GM23338 (cell line): ENCODE measurements at regions not wholly inside any gene's neighbourhood (a gene's known extent, or its start where the extent isn't known, plus 50 kb on each side); places are given as distances from the start of the nearest gene placed in this dataset.

ENCODE experiments used
- ATAC-seq: fragments of 200-7000 bp; cut with Tn5 transposase; 3 replicates; pipeline ENCODE4 v1.9.1; 2020
- DNase-seq: peaks from one replicate; pipeline ENCODE4 v3.0.0-alpha.2; 2015; ENCODE audit warnings: low spot score
- H2AFZ ChIP-seq: fragments of 200-600 bp; sonication (generic); 2 replicates; pipeline ENCODE4 v1.8.0; 2016; ENCODE audit warnings: antibody characterized with exemption, mild to moderate bottlenecking, moderate library complexity
- H3F3A ChIP-seq: fragments of 200-600 bp; sonication (generic); replicated peaks from 2 replicates; pipeline ENCODE4 v1.8.0; 2017; ENCODE audit warnings: antibody characterized with exemption, mixed run types, low read depth
- H3K27ac ChIP-seq: fragments of 200-600 bp; sonication (generic); 2 replicates; pipeline ENCODE4 v1.6.1; 2016; ENCODE audit warnings: low read depth
- H3K27me3 ChIP-seq: fragments of 200-600 bp; sonication (generic); 2 replicates; pipeline ENCODE4 v1.8.0; 2016; ENCODE audit warnings: mild to moderate bottlenecking, mixed run types, moderate library complexity; ENCODE audit not compliant: insufficient read depth
- H3K36me3 ChIP-seq: fragments of 200-600 bp; sonication (generic); 2 replicates; pipeline ENCODE4 v1.8.0; 2016; ENCODE audit warnings: mild to moderate bottlenecking; ENCODE audit not compliant: insufficient read depth
- H3K4me1 ChIP-seq: fragments of 200-600 bp; sonication (generic); 2 replicates; pipeline ENCODE4 v1.8.0; 2016; ENCODE audit warnings: mild to moderate bottlenecking, moderate library complexity; ENCODE audit not compliant: insufficient read depth
- H3K4me2 ChIP-seq: fragments of 200-600 bp; sonication (generic); 2 replicates; pipeline ENCODE4 v1.7.1; 2017; ENCODE audit warnings: mixed run types
- H3K4me3 ChIP-seq: fragments of 200-600 bp; sonication (generic); 2 replicates; pipeline ENCODE4 v1.6.1; 2016; ENCODE audit warnings: mixed run types
- H3K79me2 ChIP-seq: fragments of 200-600 bp; sonication (generic); replicated peaks from 2 replicates; pipeline ENCODE4 v1.8.0; 2017; ENCODE audit warnings: mild to moderate bottlenecking; ENCODE audit not compliant: insufficient read depth
- H3K9me2 ChIP-seq: fragments of 200-600 bp; sonication (generic); 2 replicates; pipeline ENCODE4 v1.8.0; 2017; ENCODE audit not compliant: insufficient read depth
- H4K20me1 ChIP-seq: fragments of 200-600 bp; sonication (generic); replicated peaks from 2 replicates; pipeline ENCODE4 v1.8.0; 2017; ENCODE audit warnings: mild to moderate bottlenecking; ENCODE audit not compliant: insufficient read depth
- H3K27ac Mint-ChIP-seq: 2 replicates; pipeline ENCODE4 v1.8.0; 2020; ENCODE audit warnings: inconsistent platforms, mild to moderate bottlenecking, moderate library complexity, mixed read lengths
- H3K27me3 Mint-ChIP-seq: 3 replicates; pipeline ENCODE4 v1.8.0; 2022; ENCODE audit warnings: low read depth, mild to moderate bottlenecking, moderate library complexity, mixed read lengths, inconsistent platforms; ENCODE audit not compliant: insufficient read depth, poor library complexity
- H3K36me3 Mint-ChIP-seq: 3 replicates; pipeline ENCODE4 v1.8.0; 2021; ENCODE audit warnings: low read depth, mild to moderate bottlenecking, inconsistent platforms, moderate library complexity, mixed read lengths
- H3K4me1 Mint-ChIP-seq: 3 replicates; pipeline ENCODE4 v1.8.0; 2020; ENCODE audit warnings: mild to moderate bottlenecking, inconsistent platforms, mixed read lengths
- H3K4me3 Mint-ChIP-seq: 3 replicates; pipeline ENCODE4 v1.8.0; 2021; ENCODE audit warnings: moderate library complexity, mild to moderate bottlenecking, inconsistent platforms, mixed read lengths
- H3K9me3 Mint-ChIP-seq: 3 replicates; pipeline ENCODE4 v1.8.0; 2020; ENCODE audit warnings: moderate library complexity, mild to moderate bottlenecking, inconsistent platforms, mixed read lengths
- CREB1 ChIP-seq: fragments of 250-450 bp; sonication (Bioruptor Pico); IDR thresholded peaks from 2 replicates; pipeline ENCODE4 v1.5.0; 2020; ENCODE audit warnings: low read depth, mild to moderate bottlenecking, moderate library complexity
- EZH2 ChIP-seq: fragments of 200-600 bp; sonication (generic); IDR thresholded peaks from one replicate; pipeline ENCODE4 v1.8.0; 2017; ENCODE audit warnings: antibody characterized with exemption, mild to moderate bottlenecking, low read depth; ENCODE audit not compliant: unreplicated experiment
- EZH2phosphoT487 ChIP-seq: fragments of 200-600 bp; sonication (generic); IDR thresholded peaks from one replicate; pipeline ENCODE4 v1.8.1; 2018; ENCODE audit warnings: antibody characterized with exemption; ENCODE audit not compliant: unreplicated experiment
- JUNB ChIP-seq: IDR thresholded peaks from one replicate; pipeline ENCODE4 v1.6.1; 2016; ENCODE audit warnings: antibody characterized with exemption; ENCODE audit not compliant: unreplicated experiment
- STAT1 ChIP-seq: IDR thresholded peaks from one replicate; pipeline ENCODE4 v1.6.1; 2016; ENCODE audit warnings: antibody characterized with exemption; ENCODE audit not compliant: unreplicated experiment
- ZNF114 ChIP-seq: fragments of 250-450 bp; sonication (Bioruptor Pico); IDR thresholded peaks from 2 replicates; pipeline ENCODE4 v1.5.0; 2020; ENCODE audit warnings: mild to moderate bottlenecking, moderate library complexity
- ZNF331 ChIP-seq: fragments of 250-450 bp; sonication (Bioruptor Pico); IDR thresholded peaks from 2 replicates; pipeline ENCODE4 v1.5.0; 2020; ENCODE audit warnings: low read depth, mild to moderate bottlenecking, moderate library complexity
- TF ChIP-seq, protein P1 (sequence below): fragments of 250-450 bp; sonication (Bioruptor Pico); IDR thresholded peaks from 2 replicates; pipeline ENCODE4 v1.5.0; 2020; ENCODE audit warnings: mild to moderate bottlenecking, moderate library complexity
- TF ChIP-seq, protein P2 (sequence below): IDR thresholded peaks from one replicate; pipeline ENCODE4 v1.6.1; 2018; ENCODE audit warnings: antibody characterized with exemption; ENCODE audit not compliant: unreplicated experiment

DNA sequence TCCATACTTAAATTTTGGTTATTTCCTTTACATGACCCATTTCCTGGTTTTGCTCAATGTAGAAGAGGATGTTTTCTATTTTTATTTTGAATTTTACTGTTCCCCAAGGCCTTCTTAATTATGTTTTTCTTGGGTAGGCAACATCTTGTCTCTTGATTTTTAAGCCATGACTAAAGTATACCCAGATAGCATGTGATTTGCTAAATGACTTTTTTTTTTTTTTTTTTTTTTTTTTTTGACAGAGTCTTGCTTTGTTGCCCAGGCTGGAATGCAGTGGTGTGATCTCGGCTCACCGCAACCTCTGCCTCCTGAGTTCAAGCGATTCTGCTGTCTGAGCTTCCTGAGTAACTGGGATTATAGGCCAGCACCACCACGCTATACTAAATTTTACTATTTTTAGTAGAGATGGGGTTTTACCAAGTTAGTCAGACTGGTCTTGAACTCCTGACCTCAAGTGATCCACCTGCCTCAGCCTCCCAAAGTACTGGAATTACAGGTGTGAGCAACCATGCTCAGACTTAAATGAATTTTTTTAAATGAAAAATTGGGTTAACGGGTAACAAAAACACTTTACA, 198.6 kb upstream of the DAB2 start:
- Histone ChIP-seq H3K4me3 (no peak overlapping the region), H3K9me2 (no peaks in the 10 kb centered on the region; the same call in 1 of the 2 replicates), H4K20me1 (no peaks in the 10 kb centered on the region), H3K4me2 (no peak overlapping the region), H2AFZ (no peak overlapping the region), H3K4me1 (no peaks in the 10 kb centered on the region), H3K27me3 (no peaks in the 10 kb centered on the region), H3K36me3 (no peaks in the 10 kb centered on the region), H3K27ac (no peak overlapping the region), H3F3A (no peaks in the 10 kb centered on the region), H3K79me2 (no peaks in the 10 kb centered on the region)
- peaks cover 2% of the 10 kb centered on the region; the same call in 2 of the 3 replicates for H3K9me3 Mint-ChIP-seq
- H3K4me3 Mint-ChIP-seq, result no peak overlapping the region
- no peaks in the 10 kb centered on the region; the same call in 2 of the 3 replicates for H3K4me1 Mint-ChIP-seq
- DNase-seq (no peak), ATAC-seq (no peak)
- H3K27me3 Mint-ChIP-seq, result peaks cover 3% of the 10 kb centered on the region
- no peak for TF ChIP-seq EZH2
- TF ChIP-seq ZNF331 (CRISPR knock-in tag), result no peak
- TF ChIP-seq JUNB, result no peak
- TF ChIP-seq, protein P1, sequence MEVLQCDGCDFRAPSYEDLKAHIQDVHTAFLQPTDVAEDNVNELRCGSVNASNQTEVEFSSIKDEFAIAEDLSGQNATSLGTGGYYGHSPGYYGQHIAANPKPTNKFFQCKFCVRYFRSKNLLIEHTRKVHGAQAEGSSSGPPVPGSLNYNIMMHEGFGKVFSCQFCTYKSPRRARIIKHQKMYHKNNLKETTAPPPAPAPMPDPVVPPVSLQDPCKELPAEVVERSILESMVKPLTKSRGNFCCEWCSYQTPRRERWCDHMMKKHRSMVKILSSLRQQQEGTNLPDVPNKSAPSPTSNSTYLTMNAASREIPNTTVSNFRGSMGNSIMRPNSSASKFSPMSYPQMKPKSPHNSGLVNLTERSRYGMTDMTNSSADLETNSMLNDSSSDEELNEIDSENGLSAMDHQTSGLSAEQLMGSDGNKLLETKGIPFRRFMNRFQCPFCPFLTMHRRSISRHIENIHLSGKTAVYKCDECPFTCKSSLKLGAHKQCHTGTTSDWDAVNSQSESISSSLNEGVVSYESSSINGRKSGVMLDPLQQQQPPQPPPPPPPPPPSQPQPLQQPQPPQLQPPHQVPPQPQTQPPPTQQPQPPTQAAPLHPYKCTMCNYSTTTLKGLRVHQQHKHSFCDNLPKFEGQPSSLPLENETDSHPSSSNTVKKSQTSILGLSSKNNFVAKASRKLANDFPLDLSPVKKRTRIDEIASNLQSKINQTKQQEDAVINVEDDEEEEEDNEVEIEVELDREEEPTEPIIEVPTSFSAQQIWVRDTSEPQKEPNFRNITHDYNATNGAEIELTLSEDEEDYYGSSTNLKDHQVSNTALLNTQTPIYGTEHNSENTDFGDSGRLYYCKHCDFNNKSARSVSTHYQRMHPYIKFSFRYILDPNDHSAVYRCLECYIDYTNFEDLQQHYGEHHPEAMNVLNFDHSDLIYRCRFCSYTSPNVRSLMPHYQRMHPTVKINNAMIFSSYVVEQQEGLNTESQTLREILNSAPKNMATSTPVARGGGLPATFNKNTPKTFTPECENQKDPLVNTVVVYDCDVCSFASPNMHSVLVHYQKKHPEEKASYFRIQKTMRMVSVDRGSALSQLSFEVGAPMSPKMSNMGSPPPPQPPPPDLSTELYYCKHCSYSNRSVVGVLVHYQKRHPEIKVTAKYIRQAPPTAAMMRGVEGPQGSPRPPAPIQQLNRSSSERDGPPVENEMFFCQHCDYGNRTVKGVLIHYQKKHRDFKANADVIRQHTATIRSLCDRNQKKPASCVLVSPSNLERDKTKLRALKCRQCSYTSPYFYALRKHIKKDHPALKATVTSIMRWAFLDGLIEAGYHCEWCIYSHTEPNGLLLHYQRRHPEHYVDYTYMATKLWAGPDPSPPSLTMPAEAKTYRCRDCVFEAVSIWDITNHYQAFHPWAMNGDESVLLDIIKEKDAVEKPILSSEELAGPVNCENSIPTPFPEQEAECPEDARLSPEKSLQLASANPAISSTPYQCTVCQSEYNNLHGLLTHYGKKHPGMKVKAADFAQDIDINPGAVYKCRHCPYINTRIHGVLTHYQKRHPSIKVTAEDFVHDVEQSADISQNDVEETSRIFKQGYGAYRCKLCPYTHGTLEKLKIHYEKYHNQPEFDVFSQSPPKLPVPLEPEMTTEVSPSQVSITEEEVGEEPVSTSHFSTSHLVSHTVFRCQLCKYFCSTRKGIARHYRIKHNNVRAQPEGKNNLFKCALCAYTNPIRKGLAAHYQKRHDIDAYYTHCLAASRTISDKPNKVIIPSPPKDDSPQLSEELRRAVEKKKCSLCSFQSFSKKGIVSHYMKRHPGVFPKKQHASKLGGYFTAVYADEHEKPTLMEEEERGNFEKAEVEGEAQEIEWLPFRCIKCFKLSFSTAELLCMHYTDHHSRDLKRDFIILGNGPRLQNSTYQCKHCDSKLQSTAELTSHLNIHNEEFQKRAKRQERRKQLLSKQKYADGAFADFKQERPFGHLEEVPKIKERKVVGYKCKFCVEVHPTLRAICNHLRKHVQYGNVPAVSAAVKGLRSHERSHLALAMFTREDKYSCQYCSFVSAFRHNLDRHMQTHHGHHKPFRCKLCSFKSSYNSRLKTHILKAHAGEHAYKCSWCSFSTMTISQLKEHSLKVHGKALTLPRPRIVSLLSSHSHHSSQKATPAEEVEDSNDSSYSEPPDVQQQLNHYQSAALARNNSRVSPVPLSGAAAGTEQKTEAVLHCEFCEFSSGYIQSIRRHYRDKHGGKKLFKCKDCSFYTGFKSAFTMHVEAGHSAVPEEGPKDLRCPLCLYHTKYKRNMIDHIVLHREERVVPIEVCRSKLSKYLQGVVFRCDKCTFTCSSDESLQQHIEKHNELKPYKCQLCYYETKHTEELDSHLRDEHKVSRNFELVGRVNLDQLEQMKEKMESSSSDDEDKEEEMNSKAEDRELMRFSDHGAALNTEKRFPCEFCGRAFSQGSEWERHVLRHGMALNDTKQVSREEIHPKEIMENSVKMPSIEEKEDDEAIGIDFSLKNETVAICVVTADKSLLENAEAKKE (CRISPR knock-in tag), result no peak
- TF ChIP-seq ZNF114 (CRISPR knock-in tag), result no peak
- TF ChIP-seq EZH2phosphoT487, result no peak
- TF ChIP-seq, protein P2, sequence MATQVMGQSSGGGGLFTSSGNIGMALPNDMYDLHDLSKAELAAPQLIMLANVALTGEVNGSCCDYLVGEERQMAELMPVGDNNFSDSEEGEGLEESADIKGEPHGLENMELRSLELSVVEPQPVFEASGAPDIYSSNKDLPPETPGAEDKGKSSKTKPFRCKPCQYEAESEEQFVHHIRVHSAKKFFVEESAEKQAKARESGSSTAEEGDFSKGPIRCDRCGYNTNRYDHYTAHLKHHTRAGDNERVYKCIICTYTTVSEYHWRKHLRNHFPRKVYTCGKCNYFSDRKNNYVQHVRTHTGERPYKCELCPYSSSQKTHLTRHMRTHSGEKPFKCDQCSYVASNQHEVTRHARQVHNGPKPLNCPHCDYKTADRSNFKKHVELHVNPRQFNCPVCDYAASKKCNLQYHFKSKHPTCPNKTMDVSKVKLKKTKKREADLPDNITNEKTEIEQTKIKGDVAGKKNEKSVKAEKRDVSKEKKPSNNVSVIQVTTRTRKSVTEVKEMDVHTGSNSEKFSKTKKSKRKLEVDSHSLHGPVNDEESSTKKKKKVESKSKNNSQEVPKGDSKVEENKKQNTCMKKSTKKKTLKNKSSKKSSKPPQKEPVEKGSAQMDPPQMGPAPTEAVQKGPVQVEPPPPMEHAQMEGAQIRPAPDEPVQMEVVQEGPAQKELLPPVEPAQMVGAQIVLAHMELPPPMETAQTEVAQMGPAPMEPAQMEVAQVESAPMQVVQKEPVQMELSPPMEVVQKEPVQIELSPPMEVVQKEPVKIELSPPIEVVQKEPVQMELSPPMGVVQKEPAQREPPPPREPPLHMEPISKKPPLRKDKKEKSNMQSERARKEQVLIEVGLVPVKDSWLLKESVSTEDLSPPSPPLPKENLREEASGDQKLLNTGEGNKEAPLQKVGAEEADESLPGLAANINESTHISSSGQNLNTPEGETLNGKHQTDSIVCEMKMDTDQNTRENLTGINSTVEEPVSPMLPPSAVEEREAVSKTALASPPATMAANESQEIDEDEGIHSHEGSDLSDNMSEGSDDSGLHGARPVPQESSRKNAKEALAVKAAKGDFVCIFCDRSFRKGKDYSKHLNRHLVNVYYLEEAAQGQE, result no peak
- no peak for TF ChIP-seq CREB1
- no peak for TF ChIP-seq STAT1
- no peaks in the 10 kb centered on the region for H3K36me3 Mint-ChIP-seq
- no peak overlapping the region for H3K27ac Mint-ChIP-seq
